Left colon (tissue), 2 donors: ENCODE measurements at regions not wholly inside any gene's neighbourhood (a gene's known extent, or its start where the extent isn't known, plus 50 kb on each side); places are given as distances from the start of the nearest gene placed in this dataset.
"Not testable (repeated sequence)": the region's sequence is repeated elsewhere in the genome, so short reads cannot be mapped to it uniquely, and the experiment has no call there.

Source experiments
- ATAC-seq: fragments of 200-7000 bp; cut with Tn5 transposase; one replicate; pipeline ENCODE4 v1.9.1; 2020; ENCODE audit warnings: mild to moderate bottlenecking, moderate library complexity
- DNase-seq, 2 donors: peaks; one replicate each; pipeline ENCODE4 v3.0.0-alpha.2; 2020
- intact Hi-C, 2 donors: fragments of 100-400 bp; cut with DNase I in 1 of 2; cut with micrococcal nuclease in 1 of 2; formaldehyde crosslinking; loops; one replicate each; pipeline versions ENCODE4 v1.11.2 to v1.14.0; 2022; cut with DNase I, micrococcal nuclease
- donor health status: DM: no; HTN: no; CAD: no.
- donor health status: DM: yes; HTN: yes; CAD: no.

DNA sequence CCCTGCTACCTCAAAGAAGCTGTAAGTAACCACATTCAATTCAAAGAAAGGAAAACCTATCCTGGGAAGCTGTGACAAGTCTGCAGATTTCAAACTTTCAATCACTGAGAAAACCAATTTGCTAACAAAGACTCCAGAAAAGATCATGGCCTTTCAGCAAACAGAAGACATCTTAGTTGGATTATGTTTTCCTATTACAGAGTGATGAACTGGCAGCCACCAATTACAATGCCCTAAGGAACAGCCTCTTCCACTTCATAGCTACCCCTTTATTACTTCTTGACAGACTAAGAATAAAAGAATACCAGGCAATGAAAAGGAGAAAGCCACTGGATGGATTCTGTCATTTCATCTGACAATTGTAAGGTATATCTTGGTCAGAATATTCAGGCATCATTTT lies 128.2 kb upstream of the RASEF start:
- no peak for ATAC-seq
- intact Hi-C loops, result no loop called here

DNA sequence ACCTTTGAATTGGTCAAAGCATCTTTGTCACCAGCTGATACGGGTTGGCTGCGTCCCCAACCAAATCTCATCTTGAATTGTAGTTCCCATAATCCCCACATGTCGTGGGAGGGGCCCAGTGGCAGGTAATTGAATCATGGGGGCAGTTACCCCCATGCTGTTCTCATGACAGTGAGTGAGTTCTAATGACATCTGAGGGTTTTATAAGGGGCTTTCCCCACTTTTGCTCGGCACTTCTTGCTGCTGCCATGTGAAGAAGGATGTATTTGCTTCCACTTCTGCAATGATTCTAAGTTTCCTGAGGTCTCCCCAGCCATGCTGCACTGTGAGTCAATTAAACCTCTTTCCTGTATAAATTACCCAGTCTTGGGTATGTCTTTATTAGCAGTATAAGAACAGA lies 126.1 kb upstream of the RASEF start:
- ATAC-seq, DNase-seq: not testable (repeated sequence)

More for the DNA sequence above, 128.2 kb upstream of the RASEF start:
- DNase-seq, result no peak

DNA sequence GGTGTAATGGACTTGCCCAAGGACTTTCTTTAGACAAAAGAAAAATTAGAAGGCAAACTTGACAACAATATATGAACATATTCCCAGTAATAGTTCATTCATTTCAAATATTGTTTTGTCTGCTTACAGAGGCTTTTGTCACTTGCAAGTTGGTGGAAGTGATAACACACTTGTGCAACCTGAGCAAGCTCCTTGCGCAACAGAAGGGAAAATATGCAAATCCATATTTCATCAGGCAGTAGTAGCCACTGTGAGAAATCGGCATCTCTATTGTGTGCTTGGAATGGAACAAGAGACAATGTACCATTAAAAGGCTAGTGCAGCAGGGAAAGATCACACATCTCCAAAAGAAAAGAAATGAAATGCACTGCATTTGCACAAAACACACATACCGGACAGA lies 125.3 kb upstream of the RASEF start:
- intact Hi-C loops, result no loop called here
- no peak for DNase-seq
- ATAC-seq, result no peak

More for the DNA sequence above, 126.1 kb upstream of the RASEF start:
- intact Hi-C loops, result not testable (repeated sequence)

DNA sequence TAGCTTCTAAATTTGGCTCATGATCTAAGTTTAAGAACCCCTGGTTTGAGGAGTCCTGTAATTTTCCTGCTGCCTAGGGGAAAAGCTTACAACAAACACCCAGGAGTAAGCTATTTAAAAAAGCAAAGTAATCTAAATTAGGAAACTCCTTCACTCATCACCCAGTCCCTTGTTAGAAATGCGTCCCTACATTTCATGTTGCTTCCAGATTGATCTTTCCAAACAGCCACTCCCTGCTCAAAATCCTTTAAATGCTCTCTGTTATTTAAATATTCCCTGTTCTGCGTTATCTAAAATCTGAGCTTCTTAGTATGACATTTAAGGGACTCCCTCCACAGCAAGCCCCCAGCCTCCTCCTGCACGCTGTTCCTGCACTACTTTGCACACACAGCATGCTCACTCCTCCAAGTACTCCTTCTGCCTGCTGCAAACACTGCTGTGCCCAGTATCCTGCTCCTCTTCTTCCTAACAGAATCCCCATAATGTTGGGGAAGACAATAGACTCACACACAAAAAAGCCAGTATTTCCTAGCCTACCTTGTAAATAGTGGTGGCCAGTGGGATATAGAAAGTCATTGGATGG lies 123.3 kb upstream of the RASEF start:
- intact Hi-C loops, result no loop called here
- DNase-seq, result no peak
- no peak for ATAC-seq

DNA sequence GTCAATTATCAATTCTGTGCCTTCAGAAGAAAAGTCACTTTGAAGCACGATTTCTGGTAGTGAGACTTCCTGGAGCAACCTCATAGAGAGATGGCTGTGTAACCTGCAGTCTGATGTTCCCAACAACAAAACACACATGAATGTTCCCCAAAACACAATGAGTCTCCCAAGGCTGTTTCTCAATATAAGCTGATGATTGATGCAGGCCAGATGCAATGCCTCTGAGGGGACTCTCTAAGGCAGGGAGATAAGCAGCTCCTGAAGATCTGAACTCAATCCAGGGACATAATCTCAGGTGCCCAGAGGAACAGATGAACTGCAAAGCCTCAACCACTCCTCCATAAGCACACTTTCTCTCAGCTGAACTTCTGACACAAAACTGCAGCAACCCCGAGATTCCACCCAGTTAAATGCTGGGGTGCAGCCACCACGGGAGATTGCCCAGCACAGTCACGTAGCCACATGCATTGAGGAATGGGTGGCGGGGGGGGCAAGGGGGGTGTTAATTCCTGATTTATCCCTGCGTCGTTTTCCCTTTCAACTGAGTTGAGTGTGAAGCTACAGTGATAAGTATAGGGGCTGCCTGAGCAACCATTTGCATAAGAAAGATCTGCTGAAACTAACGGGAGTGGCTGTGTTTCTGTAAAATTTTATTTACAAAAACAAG lies 122.7 kb upstream of the RASEF start:
- no peak for ATAC-seq

DNA sequence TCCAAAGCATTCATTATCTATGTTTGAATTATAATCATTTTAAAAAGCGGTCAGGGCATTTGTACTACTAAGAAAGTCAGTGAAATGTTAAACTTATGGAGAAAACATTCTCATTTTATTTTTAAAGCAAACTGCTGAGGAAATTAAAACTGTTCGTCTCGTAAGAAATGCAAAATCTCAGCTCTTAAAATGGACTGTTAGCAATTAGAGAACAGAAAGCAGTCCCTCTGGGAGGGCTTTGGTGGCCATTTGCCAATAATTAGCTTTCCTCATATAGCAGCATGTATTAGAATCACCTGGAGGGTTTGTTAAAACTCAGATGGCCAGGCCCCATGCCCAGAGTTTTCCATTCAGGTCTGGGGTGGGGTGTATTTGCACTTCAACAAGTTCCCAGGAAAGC lies 120.7 kb upstream of the RASEF start:
- ATAC-seq, result no peak
- no peak for DNase-seq
- intact Hi-C loops, result no loop called here

More for the DNA sequence above, 122.7 kb upstream of the RASEF start:
- DNase-seq, result no peak
- intact Hi-C loops, result no loop called here

DNA sequence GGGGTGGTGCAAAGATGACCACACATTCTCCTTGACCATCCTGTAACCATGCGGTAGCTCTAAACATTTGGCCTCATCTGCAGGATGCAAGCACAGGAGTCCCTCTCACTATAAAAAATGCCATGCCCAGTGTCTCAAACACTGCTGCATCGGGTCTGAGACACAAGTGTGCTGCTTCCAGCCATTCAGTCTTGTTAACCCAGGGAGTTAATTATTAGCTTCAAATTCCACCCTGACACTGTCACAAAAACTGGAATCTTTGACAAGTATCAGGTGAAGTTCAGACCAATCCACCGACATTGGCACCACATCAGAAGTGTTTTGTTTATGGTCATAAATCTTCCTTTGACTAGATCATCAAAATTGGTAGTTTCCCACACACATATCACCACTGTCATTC lies 119.1 kb upstream of the RASEF start:
- intact Hi-C loops, result no loop called here
- DNase-seq (no peak), ATAC-seq (peak; percentile 51)

DNA sequence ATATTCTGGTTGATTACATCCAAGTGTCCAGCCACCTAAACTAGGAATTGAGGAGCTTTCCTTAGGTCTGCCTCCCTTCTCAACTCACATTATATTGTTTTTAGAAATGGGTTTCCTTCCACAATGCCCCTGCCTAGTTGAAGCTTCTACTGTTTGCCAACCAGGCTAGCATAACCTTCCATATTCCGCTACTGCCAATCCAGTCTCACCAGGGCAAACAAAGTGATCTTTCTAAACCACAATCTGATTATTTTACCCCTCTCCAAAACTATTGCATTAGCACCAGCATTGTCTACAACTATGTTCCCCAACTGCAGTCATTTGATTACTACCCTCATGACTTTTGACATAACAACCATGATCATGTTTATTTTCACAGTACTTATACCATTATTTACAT lies 115.8 kb upstream of the RASEF start:
- intact Hi-C loops, result no loop called here
- ATAC-seq, result no peak
- no peak for DNase-seq

DNA sequence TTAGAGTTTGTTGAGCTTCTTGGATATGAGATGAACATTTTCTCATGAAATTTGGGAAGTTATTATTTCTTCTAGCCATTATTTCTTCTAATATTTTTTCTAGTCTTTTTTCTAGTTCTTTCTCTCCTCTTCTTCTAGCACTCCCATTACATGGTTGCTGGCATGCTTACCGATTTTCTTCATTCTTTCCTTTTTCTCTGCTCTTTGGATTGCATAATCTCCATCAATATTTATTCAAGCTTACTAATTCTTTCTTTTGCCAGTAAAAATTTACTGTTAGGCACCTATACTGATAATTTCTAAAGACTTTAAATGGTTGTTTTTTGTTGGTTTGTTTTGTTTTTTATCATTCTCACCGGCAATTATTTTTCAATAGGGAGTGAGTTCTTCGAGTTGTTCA lies 114.8 kb upstream of the RASEF start:
- intact Hi-C loops, result no loop called here
- DNase-seq, result no peak
- ATAC-seq, result no peak

DNA sequence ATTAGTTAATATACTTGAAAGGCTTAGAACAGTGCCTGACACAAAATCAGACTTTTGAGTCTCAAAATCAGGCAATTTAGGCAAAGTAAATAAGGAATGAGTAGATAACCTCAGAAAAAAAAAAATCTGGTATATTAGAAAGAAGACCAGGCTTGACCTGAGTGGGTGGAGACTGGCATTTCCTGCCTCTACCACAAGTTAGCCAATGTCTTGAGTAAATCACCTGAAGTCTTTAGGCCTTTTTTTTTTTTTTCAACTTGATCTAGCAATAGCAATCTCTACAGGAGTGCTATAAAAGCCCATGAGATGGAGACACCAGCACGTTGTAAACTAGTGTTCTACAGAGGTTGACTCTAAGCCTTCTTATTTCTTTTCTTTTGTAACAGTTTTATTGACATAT lies 104.2 kb upstream of the RASEF start:
- intact Hi-C loops, result no loop called here
- peak; percentile 58 for ATAC-seq
- DNase-seq, result no peak

DNA sequence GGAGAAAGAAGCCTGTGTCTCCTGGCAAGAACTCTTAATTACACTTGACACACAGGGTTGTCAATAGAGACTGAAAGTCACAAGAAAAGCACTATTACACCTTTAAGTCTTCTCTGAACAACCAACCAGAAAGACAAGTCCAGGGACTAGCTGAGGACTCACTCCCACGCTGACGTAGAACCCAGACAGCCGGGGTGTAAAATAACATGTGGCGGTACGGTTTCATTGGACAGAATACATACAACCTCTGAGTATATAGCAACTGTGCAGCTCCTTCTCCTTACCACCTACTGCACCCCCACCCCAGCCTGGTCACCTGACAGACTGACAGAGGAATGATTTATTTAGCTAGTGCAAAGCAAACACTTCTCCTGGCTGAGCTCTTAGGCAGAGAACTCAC lies 103.4 kb upstream of the RASEF start:
- peak; percentile 98 for ATAC-seq
- peak; percentile 67 to 70 for DNase-seq
- intact Hi-C loops, result no loop called here

DNA sequence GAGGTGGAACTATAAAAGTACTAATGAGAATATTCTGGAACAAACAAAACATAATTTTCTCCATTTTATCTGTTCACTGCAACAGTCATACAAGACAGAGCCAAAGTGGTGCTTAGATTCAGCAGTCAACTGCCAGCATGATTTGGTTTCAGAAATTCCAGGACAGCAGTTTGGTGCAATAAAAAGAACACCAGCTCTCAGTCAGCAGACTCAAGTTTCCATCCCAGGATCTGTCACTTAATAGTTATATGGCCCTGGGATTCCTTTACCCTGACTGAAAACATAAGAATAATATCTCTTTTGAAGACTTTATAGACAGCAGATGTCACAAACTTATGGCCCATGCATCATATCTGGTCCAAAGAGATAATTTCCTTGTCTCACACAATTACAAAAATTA lies 92.8 kb upstream of the RASEF start:
- ATAC-seq (no peak), DNase-seq (no peak)
- intact Hi-C loops, result no loop called here

DNA sequence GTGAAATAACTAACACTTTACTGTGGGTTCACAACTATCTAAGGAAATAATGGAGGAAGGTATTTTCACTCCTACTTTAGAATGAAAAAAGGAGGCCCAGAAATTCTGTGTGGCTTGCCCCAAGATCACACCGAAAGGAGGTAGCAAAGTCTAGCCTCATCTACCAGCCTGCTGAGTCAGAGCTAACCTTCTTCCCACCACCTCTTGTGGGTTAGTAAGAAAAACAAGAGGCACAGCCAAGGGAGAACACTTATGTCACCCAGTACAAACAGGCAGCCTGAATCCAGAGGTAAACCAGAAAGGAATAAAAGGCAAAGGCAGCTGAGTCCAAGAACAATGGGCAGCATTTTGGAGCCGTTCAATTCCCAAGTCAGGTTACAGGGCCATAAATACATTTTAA lies 91.9 kb upstream of the RASEF start:
- intact Hi-C loops, result no loop called here
- ATAC-seq (no peak), DNase-seq (no peak)

DNA sequence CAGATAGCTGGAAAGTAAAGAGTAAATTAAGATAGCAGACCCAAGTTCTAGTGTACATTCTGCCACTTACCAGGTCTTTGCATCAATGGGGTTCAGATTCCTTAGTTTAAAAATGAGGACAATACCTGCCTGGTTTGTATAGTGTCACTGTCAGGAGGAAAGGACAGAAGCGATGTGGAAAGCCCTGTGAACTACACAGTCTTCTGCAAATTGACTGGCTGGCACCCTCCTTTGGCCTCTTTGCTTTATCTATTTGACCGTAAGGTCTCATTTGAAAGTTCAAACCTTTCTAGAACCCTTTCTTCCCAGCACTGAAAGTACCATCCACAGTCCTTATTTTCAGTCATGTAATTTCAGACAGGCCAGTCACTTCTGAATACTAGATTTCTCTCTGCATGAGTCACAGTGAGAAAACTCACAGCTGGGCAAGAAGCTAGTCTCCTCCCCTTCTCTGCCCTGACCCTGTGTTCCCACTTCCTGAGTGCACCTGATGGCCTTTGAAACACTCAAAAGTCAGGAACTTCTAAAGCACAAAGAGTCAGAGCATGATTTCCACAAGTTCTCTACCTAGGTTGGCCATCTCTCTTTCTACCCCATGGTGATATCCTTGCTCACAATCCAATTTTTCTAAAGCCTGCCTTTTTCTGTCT lies 91.3 kb upstream of the RASEF start:
- DNase-seq, result no peak
- intact Hi-C loops, result no loop called here
- peak; percentile 79 for ATAC-seq

DNA sequence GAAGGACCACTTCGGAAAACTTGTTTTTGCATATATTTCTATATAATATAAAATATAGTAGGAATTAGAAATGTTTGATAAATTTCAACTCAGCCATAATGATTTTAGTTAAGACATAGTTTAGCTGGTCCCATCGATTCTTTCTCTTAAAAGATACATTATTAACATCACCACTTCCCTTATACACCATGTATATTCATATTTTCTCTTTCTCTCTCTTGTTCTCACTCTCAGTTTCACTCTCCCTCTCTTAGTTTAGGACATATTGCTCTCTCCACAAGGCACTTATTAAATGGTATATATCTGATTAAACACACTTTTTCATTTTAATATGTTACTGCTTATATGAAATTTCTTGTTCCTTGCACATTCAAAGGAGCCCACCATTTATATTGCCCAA lies 90.1 kb upstream of the RASEF start:
- intact Hi-C loops, result no loop called here
- DNase-seq (no peak), ATAC-seq (no peak)

DNA sequence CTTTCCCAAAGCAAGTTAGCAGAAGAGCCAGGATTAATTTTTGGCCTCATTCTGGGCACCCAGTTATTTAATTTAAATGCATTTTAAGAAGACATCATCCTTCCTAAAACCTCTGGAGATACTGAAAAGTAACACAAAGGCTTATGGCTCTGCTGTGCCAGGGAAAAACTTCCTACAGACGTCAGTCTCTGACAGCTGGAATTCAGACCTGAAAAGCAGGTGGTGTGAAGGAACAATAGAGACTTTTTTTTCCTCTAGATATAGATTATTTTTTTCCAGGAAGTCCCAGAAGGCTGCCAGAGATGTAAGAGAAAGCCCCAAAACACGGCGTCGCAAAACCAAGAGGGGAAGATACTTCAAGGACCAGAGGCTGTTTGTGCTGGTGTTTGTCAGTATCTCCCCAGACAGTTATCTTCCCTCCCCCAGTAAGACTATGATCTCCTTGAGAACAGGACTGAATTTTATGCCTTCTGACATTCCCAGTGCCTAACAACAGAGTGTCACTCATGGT lies 88.7 kb upstream of the RASEF start:
- no peak for DNase-seq
- ATAC-seq, result no peak
- intact Hi-C loops, result no loop called here

DNA sequence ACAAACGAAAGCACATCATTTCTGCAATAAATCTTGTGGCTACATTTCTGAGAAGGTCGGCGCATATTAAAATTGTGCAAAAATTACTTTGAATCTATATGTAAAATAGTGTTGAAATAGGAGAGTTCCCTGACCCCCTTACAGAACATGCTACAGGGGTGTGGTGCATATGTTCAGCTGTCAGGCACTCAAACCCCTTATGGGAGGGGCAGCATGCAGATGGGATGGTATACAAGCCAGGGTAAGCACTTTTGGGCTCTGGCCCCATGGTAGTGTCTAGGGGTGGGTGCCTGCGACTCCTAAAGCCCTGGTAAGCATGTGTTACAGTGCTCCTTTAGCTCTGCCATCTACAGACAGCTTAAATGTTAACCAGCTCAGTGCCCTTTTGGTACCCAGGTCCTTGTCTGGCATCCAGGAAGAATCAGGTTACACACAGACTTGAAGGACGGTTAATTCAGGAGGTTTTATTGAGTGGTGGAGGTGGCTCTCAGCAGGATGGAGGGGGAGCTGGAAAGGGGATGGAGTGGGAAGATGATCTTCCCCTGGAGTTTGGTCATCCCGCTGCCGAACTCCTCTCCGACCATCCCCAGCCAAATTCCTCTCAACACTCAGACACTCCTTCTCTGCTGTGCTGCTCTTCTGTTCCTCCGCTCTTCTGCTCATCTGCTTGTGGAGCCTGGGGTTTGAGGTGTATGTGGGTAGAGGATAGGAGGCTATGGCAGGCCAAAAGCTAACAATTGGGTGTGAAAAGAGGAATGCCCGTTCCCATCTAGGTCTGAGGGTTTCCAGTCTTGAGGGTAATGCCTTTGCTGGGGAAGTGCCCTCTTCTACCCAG lies 84.6 kb upstream of the RASEF start:
- intact Hi-C loops, result no loop called here
- ATAC-seq (no peak), DNase-seq (no peak)

DNA sequence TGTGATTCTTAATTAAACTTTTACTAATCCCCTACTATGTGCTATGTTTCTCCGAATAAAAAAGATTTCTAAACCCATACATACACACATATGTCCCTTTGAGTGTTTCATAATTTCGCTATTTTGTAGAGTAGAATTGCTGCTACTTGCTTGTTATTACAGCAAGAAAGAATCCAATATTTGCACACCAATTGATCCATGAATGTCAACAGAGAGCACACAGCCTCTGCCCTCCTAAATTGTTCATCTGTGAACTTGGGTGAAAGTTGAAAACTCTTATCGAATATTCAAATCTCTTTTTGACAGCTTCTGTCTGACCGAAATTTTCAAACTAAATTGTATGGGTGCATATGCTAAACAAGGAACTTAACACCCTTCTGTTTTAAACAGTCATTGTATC lies 83.4 kb upstream of the RASEF start:
- DNase-seq, result no peak
- no peak for ATAC-seq
- intact Hi-C loops, result no loop called here

DNA sequence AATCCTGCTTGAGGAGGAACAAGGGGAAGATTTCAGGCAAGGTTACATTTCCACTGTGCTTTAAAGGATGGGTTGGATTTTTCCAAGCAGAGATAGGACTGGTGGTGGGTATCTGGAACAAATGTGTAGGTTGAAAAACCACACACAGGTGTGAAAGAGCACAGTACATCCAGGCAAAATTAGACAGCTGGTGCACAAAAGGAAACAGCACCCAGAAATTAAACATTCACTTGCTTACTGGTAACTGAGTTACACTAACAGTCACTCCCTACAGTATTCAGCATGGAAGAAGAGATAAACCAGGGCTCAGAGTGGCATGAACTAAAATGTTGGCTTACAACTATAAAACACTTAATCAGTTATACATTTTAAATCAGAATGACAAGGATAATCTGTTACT lies 81.5 kb upstream of the RASEF start:
- no peak for DNase-seq
- intact Hi-C loops, result no loop called here
- no peak for ATAC-seq

DNA sequence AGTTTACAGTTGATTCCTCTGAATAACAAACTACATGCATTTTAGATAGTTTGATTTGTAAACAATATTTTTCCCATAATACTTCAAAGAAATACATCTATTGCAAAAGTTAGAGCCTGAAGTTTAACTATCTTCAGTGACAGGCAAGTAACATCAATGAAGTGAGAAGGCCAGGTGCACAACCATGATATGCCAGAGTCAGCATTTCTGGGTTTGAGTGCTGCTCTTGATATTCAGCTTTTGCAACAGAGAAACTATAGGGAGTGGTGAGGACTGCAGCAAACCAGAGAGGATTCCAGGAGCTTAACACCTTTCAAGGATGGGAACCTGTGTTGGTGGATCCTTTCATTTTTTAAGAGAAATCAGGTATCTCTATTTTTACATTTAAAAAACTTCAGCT lies 79.4 kb upstream of the RASEF start:
- ATAC-seq (no peak), DNase-seq (no peak)
- intact Hi-C loops, result no loop called here
